ENCODE measurements at regions not wholly inside any gene's neighbourhood (a gene's known extent, or its start where the extent isn't known, plus 50 kb on each side); places are given as distances from the start of the nearest gene placed in this dataset.

DNA sequence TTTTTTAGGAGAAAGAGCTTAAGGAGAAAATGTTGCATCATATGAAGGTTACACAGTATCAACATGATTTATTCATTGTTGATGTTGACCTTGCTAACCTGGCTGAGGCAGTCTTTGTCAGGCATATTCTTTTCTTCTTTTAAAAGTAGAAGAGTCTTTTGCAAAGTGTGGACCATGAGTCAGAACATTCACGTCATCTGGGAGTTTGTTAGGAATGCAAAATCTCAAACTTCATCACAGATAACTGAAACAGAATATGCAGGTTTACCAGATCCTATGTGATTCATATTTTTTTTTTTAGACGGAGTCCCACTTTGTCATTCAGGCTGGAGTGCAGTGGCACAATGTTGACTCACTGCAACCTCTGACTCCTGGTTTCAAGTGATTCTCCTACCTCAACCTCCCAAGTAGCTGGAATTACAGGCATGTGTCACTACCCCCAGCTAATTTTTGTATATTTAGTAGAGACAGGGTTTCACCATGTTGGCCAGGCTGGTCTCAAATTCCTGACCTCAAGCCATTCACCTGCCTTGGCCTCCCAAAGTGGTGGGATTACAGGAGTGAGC, 530.4 kb upstream of the BTBD3 start:
- H3K27ac ChIP-seq = no peak overlapping the region
- no peak overlapping the region for H3K4me2 ChIP-seq
- H3K27me3 ChIP-seq = no peaks in the 10 kb centered on the region
- no peak for TF ChIP-seq Cebpa-rat (IDR thresholded peaks at IDR 0.05)
- H3K4me1 ChIP-seq = no peaks in the 10 kb centered on the region
- H4K20me1 ChIP-seq = no peaks in the 10 kb centered on the region
- H3K36me3 ChIP-seq = no peaks in the 10 kb centered on the region
- H3K4me3 ChIP-seq = no peak overlapping the region
- H3K9ac ChIP-seq = no peak overlapping the region
- H3K9me3 ChIP-seq = no peaks in the 10 kb centered on the region

DNA sequence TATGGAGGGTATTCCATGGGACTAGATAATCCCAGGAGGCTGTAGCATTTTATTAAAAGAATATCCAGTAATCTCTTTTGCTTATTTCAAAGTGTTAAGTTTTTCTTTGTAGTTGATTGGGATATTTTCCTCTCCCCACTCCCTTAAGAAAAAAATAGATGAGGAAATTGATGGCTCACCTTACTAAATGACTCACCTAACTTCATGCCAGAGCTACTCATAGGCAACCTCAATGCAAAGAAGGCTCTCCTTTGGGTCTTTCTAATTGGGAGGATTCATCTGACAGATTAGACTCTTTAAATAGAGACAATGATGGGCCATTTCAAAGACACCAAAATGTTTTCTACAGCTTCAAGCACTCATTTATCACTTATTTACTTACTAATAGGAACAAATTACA, 528.5 kb upstream of the BTBD3 start:
- Histone ChIP-seq H3K27me3 (no peaks in the 10 kb centered on the region), H3K9me3 (no peaks in the 10 kb centered on the region), H4K20me1 (no peaks in the 10 kb centered on the region), H3K4me2 (no peak overlapping the region), H3K4me3 (no peak overlapping the region), H3K36me3 (no peaks in the 10 kb centered on the region), H3K27ac (no peak overlapping the region), H3K9ac (no peak overlapping the region), H3K4me1 (no peaks in the 10 kb centered on the region)
- TF ChIP-seq Cebpa-rat (IDR thresholded peaks at IDR 0.05) = no peak

DNA sequence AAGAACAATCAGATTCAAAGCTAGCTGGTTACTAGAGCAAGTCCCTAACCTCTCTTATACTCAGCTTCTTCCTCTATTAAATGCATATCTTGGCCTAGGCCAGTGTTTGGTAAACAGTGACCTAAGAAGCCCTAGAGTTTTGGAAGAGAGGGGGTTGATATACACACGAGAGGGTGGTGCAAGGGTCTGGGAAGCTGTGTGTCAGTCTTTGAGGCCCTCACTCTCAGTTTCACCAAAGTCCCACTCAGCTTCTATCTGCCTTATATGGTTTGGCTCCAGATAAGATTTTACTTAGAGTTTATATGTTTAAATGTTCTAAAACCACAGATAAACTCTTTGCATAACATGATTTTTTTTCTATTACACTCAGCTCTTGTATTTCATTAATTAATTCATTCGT, 526.1 kb upstream of the BTBD3 start:
- no peaks in the 10 kb centered on the region for H3K4me1 ChIP-seq
- no peak overlapping the region for H3K4me3 ChIP-seq
- H3K9me3 ChIP-seq = no peaks in the 10 kb centered on the region
- H3K4me2 ChIP-seq = no peak overlapping the region
- no peaks in the 10 kb centered on the region for H4K20me1 ChIP-seq
- TF ChIP-seq Cebpa-rat (IDR thresholded peaks at IDR 0.05) = no peak
- H3K27ac ChIP-seq = no peak overlapping the region
- H3K9ac ChIP-seq = no peak overlapping the region
- H3K36me3 ChIP-seq = no peaks in the 10 kb centered on the region
- H3K27me3 ChIP-seq = no peaks in the 10 kb centered on the region

DNA sequence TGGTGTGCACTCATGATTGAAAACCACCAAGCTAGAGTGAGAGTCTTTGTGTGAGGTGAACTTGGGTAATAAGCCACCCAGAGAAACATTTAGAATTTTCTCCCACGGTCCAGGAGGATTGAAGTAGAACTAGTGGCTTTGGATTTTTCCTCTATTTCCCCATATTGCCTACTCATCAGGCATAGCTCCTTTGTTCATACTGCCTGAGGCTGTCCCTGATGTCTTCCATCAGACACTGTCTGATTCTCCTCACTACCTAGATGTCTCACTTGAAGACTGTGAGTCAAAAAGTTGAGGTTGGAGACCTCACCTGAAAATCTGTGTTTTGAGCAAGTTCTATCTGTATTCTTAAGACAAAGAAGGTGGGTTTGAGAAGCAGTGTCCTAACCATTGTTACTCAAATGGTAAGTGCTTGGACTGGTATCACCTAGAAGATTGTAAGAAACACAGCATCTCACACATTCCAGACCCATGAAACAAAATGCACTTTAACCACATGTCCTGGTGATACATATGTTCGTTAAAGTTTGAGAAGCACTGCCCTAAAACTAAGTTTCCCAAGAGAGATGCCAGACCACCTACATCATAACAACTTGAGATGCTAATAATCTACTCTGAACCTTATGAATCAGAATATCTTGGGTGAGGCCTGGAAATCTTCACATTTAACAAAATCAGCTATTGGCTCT, 523.4 kb upstream of the BTBD3 start:
- no peak overlapping the region for H3K9ac ChIP-seq
- H4K20me1 ChIP-seq = no peaks in the 10 kb centered on the region
- H3K9me3 ChIP-seq = no peaks in the 10 kb centered on the region
- no peak overlapping the region for H3K27ac ChIP-seq
- H3K36me3 ChIP-seq = no peaks in the 10 kb centered on the region
- TF ChIP-seq Cebpa-rat (IDR thresholded peaks at IDR 0.05) = no peak
- no peak overlapping the region for H3K4me3 ChIP-seq
- H3K27me3 ChIP-seq = no peaks in the 10 kb centered on the region
- H3K4me2 ChIP-seq = no peak overlapping the region
- no peaks in the 10 kb centered on the region for H3K4me1 ChIP-seq

DNA sequence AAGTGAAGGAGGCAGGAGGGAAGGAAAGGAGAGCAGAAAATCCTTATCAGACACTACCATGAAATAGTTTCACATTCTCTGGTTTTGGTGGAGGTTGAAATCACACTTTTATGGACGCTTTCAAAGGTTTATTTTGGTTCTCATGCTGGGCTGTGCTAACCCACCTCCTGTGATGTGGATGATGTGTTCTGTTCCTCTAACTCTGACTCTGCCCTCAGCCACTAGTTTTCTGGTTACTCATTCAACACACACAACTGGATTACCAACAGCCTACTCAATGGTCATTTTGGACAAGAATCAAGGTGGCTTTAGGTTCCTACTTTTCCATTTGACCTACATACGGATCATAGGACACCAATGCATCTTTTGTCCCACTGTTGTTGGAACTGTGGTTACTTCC, 522.1 kb upstream of the BTBD3 start:
- H3K4me1 ChIP-seq = no peaks in the 10 kb centered on the region
- H3K4me2 ChIP-seq = no peak overlapping the region
- H4K20me1 ChIP-seq = no peaks in the 10 kb centered on the region
- H3K9ac ChIP-seq = no peak overlapping the region
- H3K27me3 ChIP-seq = no peaks in the 10 kb centered on the region
- no peaks in the 10 kb centered on the region for H3K36me3 ChIP-seq
- H3K9me3 ChIP-seq = no peaks in the 10 kb centered on the region
- no peak for TF ChIP-seq Cebpa-rat (IDR thresholded peaks at IDR 0.05)
- H3K27ac ChIP-seq = no peak overlapping the region
- H3K4me3 ChIP-seq = no peak overlapping the region

DNA sequence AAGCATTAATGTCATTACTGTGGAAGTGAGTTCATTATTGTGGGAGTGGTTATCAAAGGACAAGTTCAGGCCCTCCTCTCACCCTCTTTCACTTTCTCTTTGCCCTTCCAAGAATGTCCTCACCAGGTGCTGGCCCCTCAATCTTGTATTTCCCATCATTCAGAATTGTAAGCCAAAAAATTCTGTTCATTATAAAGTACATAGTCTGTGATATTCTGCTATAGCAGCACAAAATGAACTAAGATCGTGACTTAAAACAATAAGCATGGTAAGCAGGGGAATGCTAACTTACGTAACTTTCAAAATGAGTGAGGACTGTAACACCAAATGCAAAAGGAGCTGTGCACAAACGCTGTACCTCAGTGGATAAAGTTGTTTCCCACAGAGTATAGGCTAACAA, 515.7 kb upstream of the BTBD3 start:
- no peaks in the 10 kb centered on the region for H3K36me3 ChIP-seq
- no peaks in the 10 kb centered on the region for H4K20me1 ChIP-seq
- no peaks in the 10 kb centered on the region for H3K4me1 ChIP-seq
- H3K9me3 ChIP-seq = no peaks in the 10 kb centered on the region
- peak overlapping the region; percentile 57 for H3K4me2 ChIP-seq
- peak overlapping the region; percentile 20; the same call in 1 of the 2 replicates for H3K4me3 ChIP-seq
- H3K27ac ChIP-seq = no peak overlapping the region
- no peaks in the 10 kb centered on the region for H3K27me3 ChIP-seq
- TF ChIP-seq Cebpa-rat (IDR thresholded peaks at IDR 0.05) = no peak
- H3K9ac ChIP-seq = no peak overlapping the region

DNA sequence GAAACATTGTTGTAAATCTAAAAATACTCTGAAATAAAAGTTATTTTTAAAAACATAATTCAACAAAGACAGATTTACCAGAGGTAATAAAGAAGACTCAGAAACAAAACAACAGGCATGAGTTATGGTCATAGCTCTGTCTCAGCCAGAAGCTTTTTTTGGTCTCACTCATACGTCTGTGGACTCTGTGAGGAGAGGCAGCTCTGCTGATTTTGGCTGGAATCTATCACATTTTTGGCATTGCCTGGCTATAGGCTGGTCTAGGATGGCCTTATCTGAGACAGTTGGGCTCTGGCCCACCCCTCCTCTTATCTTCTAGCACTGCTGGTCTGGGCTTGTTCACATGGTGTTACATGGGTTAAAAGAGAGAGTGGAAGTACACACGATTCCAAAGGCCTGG, 514.0 kb upstream of the BTBD3 start:
- H3K36me3 ChIP-seq = no peaks in the 10 kb centered on the region
- no peak for TF ChIP-seq Cebpa-rat (IDR thresholded peaks at IDR 0.05)
- H3K4me2 ChIP-seq = no peak overlapping the region
- H3K9me3 ChIP-seq = no peaks in the 10 kb centered on the region
- H3K27ac ChIP-seq = no peak overlapping the region
- H3K4me3 ChIP-seq = no peak overlapping the region
- no peaks in the 10 kb centered on the region for H4K20me1 ChIP-seq
- H3K27me3 ChIP-seq = no peaks in the 10 kb centered on the region
- no peaks in the 10 kb centered on the region for H3K4me1 ChIP-seq
- H3K9ac ChIP-seq = no peak overlapping the region

DNA sequence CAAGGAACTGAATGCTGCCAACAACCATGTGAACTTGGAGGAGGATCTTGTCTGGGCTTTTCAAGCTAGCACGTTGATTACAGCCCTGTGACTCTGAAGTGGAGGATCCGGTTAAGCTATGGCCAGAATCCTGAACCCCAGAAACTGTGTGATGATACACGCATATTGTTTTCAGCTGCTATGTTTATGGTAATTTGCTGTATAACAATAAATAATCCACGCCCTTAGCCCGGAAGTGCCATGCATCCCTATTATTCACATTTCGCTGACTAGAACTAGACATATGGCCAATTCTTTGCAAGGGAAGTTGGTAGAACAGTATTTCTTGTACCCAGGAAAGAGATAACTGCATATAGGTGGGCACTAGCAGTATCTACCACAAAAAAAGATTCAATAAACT, 510.8 kb upstream of the BTBD3 start:
- Histone ChIP-seq H3K9ac (no peak overlapping the region), H3K36me3 (no peaks in the 10 kb centered on the region), H3K27ac (no peak overlapping the region), H3K9me3 (peaks cover 2% of the 10 kb centered on the region), H3K4me3 (no peak overlapping the region), H3K4me1 (no peaks in the 10 kb centered on the region), H3K4me2 (no peak overlapping the region), H3K27me3 (no peaks in the 10 kb centered on the region), H4K20me1 (no peaks in the 10 kb centered on the region)
- no peak for TF ChIP-seq Cebpa-rat (IDR thresholded peaks at IDR 0.05)

DNA sequence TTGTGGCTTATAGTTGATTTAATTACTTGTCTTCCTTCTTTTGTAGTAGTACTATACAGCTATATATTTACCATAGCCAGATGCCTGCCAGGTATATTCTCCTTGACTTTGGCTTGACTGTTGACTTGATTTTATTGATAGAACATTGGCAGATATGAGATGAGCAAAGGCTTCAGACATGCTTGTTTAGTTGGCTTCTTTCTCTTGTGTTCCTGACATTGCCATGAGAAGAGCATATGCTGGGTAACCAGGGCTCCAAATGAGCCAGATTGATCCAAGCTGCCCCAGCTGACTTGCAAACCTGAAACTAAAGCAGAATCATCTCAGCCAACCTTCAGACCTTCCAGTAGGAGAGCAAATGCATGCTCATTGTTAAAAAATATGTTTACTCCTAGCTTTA, 508.1 kb upstream of the BTBD3 start:
- H3K4me1 ChIP-seq = no peaks in the 10 kb centered on the region
- peaks cover 5% of the 10 kb centered on the region for H3K9me3 ChIP-seq
- no peaks in the 10 kb centered on the region for H3K27me3 ChIP-seq
- H3K36me3 ChIP-seq = no peaks in the 10 kb centered on the region
- no peaks in the 10 kb centered on the region for H4K20me1 ChIP-seq
- no peak overlapping the region for H3K27ac ChIP-seq
- H3K4me3 ChIP-seq = no peak overlapping the region
- no peak overlapping the region for H3K9ac ChIP-seq
- no peak overlapping the region for H3K4me2 ChIP-seq
- TF ChIP-seq Cebpa-rat (IDR thresholded peaks at IDR 0.05) = no peak

DNA sequence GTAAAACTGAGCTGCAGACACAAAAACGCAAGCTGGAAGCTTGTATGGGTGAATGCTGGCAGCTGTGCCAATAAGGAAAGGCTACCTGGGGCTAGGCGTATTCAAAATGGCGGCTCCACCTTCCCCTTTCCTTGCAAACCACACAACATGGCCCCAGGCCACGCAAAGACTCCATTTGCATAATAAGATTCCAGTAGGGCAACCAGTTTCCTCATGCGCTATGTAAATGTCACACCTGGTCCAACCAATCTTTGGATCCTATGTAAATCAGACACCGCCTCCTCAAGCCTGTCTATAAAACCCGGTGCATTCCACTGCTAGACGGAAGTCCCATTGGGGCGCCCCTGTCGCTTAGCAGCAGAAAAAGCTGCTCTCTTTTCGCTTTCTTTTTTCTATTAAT, 505.9 kb upstream of the BTBD3 start:
- peaks cover 5% of the 10 kb centered on the region for H3K9me3 ChIP-seq
- no peaks in the 10 kb centered on the region for H3K27me3 ChIP-seq
- H3K4me1 ChIP-seq = no peaks in the 10 kb centered on the region
- no peak overlapping the region for H3K27ac ChIP-seq
- H3K36me3 ChIP-seq = no peaks in the 10 kb centered on the region
- H3K4me2 ChIP-seq = no peak overlapping the region
- H3K9ac ChIP-seq = no peak overlapping the region
- no peak overlapping the region for H3K4me3 ChIP-seq
- no peak for TF ChIP-seq Cebpa-rat (IDR thresholded peaks at IDR 0.05)
- no peaks in the 10 kb centered on the region for H4K20me1 ChIP-seq

DNA sequence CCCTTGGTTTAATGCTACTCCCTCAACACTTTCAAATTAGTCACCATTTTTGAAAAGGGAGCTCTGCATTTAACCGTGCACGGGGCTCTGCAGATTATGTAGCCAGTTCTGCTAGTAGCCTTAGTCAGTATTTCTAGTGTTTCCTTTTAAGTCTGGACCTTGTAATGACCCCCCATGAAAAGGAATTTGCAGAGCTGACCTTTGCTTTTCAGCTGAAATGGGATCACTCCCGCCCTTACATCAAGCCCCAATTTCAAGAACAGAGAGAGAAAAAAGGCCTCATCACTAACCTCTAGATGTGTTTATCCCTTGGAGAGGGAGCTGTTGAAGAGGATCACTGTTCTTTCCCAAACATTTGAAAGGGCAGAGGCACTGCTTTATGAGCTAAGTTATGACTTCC, 490.7 kb upstream of the BTBD3 start:
- no peaks in the 10 kb centered on the region for H4K20me1 ChIP-seq
- no peak overlapping the region for H3K4me2 ChIP-seq
- H3K9me3 ChIP-seq = no peaks in the 10 kb centered on the region
- no peak overlapping the region for H3K4me3 ChIP-seq
- H3K4me1 ChIP-seq = no peaks in the 10 kb centered on the region
- no peak for TF ChIP-seq Cebpa-rat (IDR thresholded peaks at IDR 0.05)
- no peaks in the 10 kb centered on the region for H3K27me3 ChIP-seq
- H3K27ac ChIP-seq = no peak overlapping the region
- no peak overlapping the region for H3K9ac ChIP-seq
- H3K36me3 ChIP-seq = no peaks in the 10 kb centered on the region
